Neural progenitor cell (in vitro differentiated cells): ENCODE measurements at regions not wholly inside any gene's neighbourhood (a gene's known extent, or its start where the extent isn't known, plus 50 kb on each side); places are given as distances from the start of the nearest gene placed in this dataset.

Experiments
- EZH2 ChIP-seq: fragments of 200-600 bp; sonication (generic); IDR thresholded peaks from 2 replicates; pipeline ENCODE4 v1.6.1; 2017; ENCODE audit warnings: antibody characterized with exemption, mild to moderate bottlenecking, moderate library complexity
- EZH2phosphoT487 ChIP-seq: fragments of 200-600 bp; sonication (generic); IDR thresholded peaks from 2 replicates; pipeline ENCODE4 v1.6.1; 2017; ENCODE audit warnings: antibody characterized with exemption
- TF ChIP-seq, protein P1 (sequence below): fragments of 200-600 bp; sonication (generic); IDR thresholded peaks from 2 replicates; pipeline ENCODE4 v1.5.1; 2017; ENCODE audit warnings: antibody characterized with exemption, mild to moderate bottlenecking

DNA sequence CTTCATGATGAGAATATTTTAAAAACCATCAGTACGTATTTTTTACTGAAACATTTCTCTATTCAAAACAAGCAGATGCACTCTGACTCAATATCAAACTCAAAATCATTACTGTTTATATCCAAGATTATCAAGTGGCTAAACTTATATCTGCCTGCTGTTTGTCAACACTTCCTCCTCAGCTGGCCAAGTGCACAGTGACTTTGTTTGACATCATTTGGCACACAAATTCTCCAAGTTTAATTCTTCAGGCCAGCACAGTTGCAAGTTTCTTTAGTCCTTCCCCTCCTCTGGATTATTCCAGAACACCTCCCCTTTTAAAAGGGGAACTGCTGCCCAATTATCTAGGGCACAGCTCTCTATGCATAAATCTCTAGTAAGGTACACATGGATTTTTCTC, 346.6 kb downstream of the FSIP2 start:
- TF ChIP-seq, protein P1, sequence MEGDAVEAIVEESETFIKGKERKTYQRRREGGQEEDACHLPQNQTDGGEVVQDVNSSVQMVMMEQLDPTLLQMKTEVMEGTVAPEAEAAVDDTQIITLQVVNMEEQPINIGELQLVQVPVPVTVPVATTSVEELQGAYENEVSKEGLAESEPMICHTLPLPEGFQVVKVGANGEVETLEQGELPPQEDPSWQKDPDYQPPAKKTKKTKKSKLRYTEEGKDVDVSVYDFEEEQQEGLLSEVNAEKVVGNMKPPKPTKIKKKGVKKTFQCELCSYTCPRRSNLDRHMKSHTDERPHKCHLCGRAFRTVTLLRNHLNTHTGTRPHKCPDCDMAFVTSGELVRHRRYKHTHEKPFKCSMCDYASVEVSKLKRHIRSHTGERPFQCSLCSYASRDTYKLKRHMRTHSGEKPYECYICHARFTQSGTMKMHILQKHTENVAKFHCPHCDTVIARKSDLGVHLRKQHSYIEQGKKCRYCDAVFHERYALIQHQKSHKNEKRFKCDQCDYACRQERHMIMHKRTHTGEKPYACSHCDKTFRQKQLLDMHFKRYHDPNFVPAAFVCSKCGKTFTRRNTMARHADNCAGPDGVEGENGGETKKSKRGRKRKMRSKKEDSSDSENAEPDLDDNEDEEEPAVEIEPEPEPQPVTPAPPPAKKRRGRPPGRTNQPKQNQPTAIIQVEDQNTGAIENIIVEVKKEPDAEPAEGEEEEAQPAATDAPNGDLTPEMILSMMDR: no peak
- TF ChIP-seq EZH2phosphoT487 (no peak), EZH2 (no peak)
